H1 (cell line): ENCODE measurements at regions not wholly inside any gene's neighbourhood (a gene's known extent, or its start where the extent isn't known, plus 50 kb on each side); places are given as distances from the start of the nearest gene placed in this dataset.

ENCODE experiments used
- CHD7 ChIP-seq: fragments of 300-600 bp; sonication (generic); IDR thresholded peaks from 2 replicates; pipeline ENCODE4 v1.7.1; 2012; ENCODE audit warnings: low read length, moderate library complexity, mild to moderate bottlenecking, inconsistent platforms; ENCODE audit not compliant: insufficient replicate concordance
- SIRT6 ChIP-seq: IDR thresholded peaks from one replicate; pipeline ENCODE4 v1.7.1; 2012; ENCODE audit warnings: low read length, inconsistent platforms
- TAF1 ChIP-seq: IDR thresholded peaks from 2 replicates; pipeline ENCODE4 v1.6.1; 2011; ENCODE audit warnings: mild to moderate bottlenecking, low read depth, low read length

DNA sequence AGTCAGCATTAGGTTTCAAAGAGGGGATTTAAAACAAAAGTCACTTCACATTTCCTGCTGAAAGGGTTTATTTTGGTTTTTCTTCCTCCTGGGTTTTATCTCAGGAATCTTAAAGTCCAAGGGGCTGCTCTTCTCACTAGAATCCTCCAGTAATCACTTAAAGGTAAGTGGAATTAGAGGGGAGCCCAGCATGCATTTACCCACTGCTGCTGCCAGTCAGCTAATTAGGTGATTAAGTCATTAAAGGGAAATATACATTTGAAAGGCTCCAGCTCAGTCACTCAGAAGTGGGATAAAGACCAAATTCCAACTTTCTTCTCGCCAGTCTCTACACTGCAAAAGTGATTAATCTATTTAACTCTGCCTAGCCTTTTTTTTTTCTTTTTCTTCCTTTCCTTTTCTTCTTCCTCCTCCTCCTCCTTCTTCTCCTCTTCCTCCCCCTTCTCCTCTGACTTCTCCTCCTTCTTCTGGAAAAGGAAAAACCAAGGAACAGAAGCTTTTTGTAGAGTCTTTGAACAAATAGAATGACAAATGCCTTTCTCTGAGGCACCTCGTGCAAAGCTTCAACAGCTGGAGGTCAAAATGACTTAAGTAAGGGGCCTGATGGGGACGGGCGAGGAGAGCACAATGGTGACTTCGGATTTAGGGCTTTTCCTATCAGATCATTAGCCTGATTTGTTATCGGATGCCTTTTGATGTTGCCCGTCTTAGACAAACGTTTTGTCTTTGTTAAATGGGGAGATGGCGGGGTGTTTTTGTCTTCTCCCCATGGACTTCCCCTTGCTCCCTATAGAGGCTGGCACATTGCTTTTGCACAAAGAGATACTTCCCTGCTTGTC lies 617.6 kb downstream of the IRX1 start (continued):
- TF ChIP-seq CHD7 = peak; percentile 66
- TF ChIP-seq TAF1 = no peak
- TF ChIP-seq SIRT6 = no peak
